DOHH2 (cell line): ENCODE measurements at regions not wholly inside any gene's neighbourhood (a gene's known extent, or its start where the extent isn't known, plus 50 kb on each side); places are given as distances from the start of the nearest gene placed in this dataset.

Experiments
- CTCF ChIP-seq: fragments of 200-600 bp; sonication (generic); IDR thresholded peaks from one replicate; pipeline ENCODE4 v1.5.1; 2014; ENCODE audit warnings: antibody characterized with exemption, mild to moderate bottlenecking, low read depth, low read length; ENCODE audit not compliant: poor library complexity, severe bottlenecking
- EZH2phosphoT487 ChIP-seq: fragments of 200-600 bp; sonication (generic); IDR thresholded peaks from 2 replicates; pipeline ENCODE4 v1.6.1; 2017; ENCODE audit warnings: borderline replicate concordance, mild to moderate bottlenecking, antibody characterized with exemption, low read length, moderate library complexity, mixed read lengths

DNA sequence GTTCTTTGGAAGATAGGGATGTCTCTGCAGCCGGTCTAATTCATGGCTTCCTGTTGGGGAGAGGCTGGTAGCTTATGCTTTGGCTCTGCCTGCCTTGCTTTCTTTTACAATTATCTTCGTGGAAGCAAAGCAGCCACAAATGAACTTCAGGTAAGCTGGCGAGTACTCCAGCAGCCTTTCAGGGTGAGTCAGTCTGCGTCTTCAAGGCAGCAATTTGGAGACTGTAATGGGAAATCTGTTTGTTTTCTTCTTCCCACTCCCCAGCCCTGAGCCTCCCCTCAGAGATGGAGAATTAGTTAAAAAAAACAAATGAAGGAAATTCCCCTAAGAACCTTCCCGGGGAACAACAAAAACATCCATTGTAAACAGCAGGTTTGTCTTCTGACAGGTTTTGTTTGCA is 100.1 kb downstream of the PSAT1 start:
- no peak for TF ChIP-seq CTCF
- TF ChIP-seq EZH2phosphoT487: no peak
